22Rv1 (cell line): ENCODE measurements at regions not wholly inside any gene's neighbourhood (a gene's known extent, or its start where the extent isn't known, plus 50 kb on each side); places are given as distances from the start of the nearest gene placed in this dataset.

Experiments used
- CTCF ChIP-seq: fragments of 450-650 bp; IDR thresholded peaks from 2 replicates; pipeline ENCODE4 v1.5.1; 2017; ENCODE audit warnings: mild to moderate bottlenecking
- ZFX ChIP-seq: fragments of 450-650 bp; IDR thresholded peaks from 2 replicates; pipeline ENCODE4 v1.6.1; 2017; ENCODE audit warnings: antibody characterized with exemption, borderline replicate concordance

- TF ChIP-seq CTCF (no peak), ZFX (no peak)
Measured at GRCh38 chr2:106969777-106970176, 83.8 kb upstream of the ST6GAL2 start.
